MM.1S (cell line): ENCODE measurements at regions not wholly inside any gene's neighbourhood (a gene's known extent, or its start where the extent isn't known, plus 50 kb on each side); places are given as distances from the start of the nearest gene placed in this dataset.

Experiments
- CTCF ChIP-seq: fragments of 300-600 bp; sonication (generic); IDR thresholded peaks from 2 replicates; pipeline ENCODE4 v1.5.1; 2016; ENCODE audit warnings: antibody characterized with exemption, low read length, mixed read lengths
- EZH2 ChIP-seq: fragments of 300-600 bp; sonication (generic); optimal IDR thresholded peaks from 2 replicates; pipeline ENCODE3; 2017; ENCODE audit warnings: low read depth, mild to moderate bottlenecking, antibody characterized with exemption, low read length, mixed read lengths
- EZH2phosphoT487 ChIP-seq: fragments of 300-600 bp; sonication (generic); IDR thresholded peaks from 2 replicates; pipeline ENCODE4 v1.6.1; 2018; ENCODE audit warnings: antibody characterized with exemption, low read length

- no peak for TF ChIP-seq EZH2phosphoT487
- TF ChIP-seq CTCF = no peak
- TF ChIP-seq EZH2 = no peak
Observed at GRCh38 chr5:30843541-30843940, 349.9 kb upstream of the CDH6 start.
